ENCODE measurements at regions not wholly inside any gene's neighbourhood (a gene's known extent, or its start where the extent isn't known, plus 50 kb on each side); places are given as distances from the start of the nearest gene placed in this dataset.

DNA sequence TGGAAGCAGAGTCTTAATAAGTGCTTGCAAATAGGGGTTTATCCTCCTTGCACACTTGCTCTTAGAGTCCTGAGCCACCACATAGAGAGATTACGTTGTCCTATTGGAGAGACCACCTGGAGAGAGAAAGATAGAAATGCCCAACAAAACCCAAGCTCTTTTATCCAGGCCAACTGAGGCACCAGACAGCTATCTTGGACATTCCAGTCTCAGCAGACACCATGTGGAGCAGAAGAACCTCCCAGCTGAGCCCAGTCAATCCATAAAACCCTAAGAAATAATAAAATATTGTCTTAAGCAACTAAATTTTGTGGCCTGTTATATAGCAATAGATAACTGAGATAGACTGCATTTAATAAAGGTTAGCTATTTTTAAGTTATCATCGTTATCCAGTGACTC, 105.7 kb upstream of the PFN2 start:
- no peak for TF ChIP-seq PML (IDR thresholded peaks at IDR 0.05; ENCODE audit: low read length)
- no peak for TF ChIP-seq NR2F1 (conservative IDR thresholded peaks at IDR 0.05)
- TF ChIP-seq TAF1 (IDR thresholded peaks at IDR 0.05; ENCODE audit: borderline replicate concordance, low read depth, low read length), result no peak
- no peak for TF ChIP-seq BCL3 (IDR thresholded peaks at IDR 0.05; ENCODE audit: borderline replicate concordance, insufficient read depth, low read depth, low read length, poor library complexity, severe bottlenecking)
- no peak for TF ChIP-seq CEBPZ (IDR thresholded peaks at IDR 0.05; ENCODE audit: low read depth, low read length)
- no peak for TF ChIP-seq MYC (IDR thresholded peaks at IDR 0.05; ENCODE audit: insufficient read depth, insufficient read length, insufficient replicate concordance, low read length, severe bottlenecking)
- TF ChIP-seq POLR2A (IDR thresholded peaks at IDR 0.05; ENCODE audit: low read depth, low read length), result no peak
